Adipocyte (in vitro differentiated cells): ENCODE measurements at regions not wholly inside any gene's neighbourhood (a gene's known extent, or its start where the extent isn't known, plus 50 kb on each side); places are given as distances from the start of the nearest gene placed in this dataset.
A peak's percentile ranks its signal among the peaks of the same experiment; 100 is the strongest.
"Not testable (repeated sequence)": the region's sequence is repeated elsewhere in the genome, so short reads cannot be mapped to it uniquely, and the experiment has no call there.

Experiments used
- DNase-seq: peaks from one replicate; pipeline ENCODE4 v3.0.0-alpha.2; 2015; ENCODE audit warnings: low read depth
- H3K27me3 ChIP-seq: replicated peaks from 2 replicates; pipeline ENCODE4 v1.7.0; 2013; ENCODE audit warnings: mild to moderate bottlenecking, low read length, moderate library complexity; ENCODE audit not compliant: control insufficient read depth, insufficient read depth
- H3K36me3 ChIP-seq: 2 replicates; pipeline ENCODE4 v1.7.0; 2013; ENCODE audit warnings: low read length, mild to moderate bottlenecking, moderate library complexity; ENCODE audit not compliant: control insufficient read depth, insufficient read depth, severe bottlenecking
- H3K4me1 ChIP-seq: 2 replicates; pipeline ENCODE4 v1.7.0; 2013; ENCODE audit warnings: mild to moderate bottlenecking, low read length, moderate library complexity; ENCODE audit not compliant: control insufficient read depth, insufficient read depth
- H3K4me3 ChIP-seq: 2 replicates; pipeline ENCODE4 v1.7.0; 2013; ENCODE audit warnings: mild to moderate bottlenecking, low read length, moderate library complexity
- H3K9ac ChIP-seq: 2 replicates; pipeline ENCODE4 v1.7.0; 2013; ENCODE audit warnings: mild to moderate bottlenecking, low read length, moderate library complexity
- H3K9me3 ChIP-seq: 2 replicates; pipeline ENCODE4 v1.7.0; 2013; ENCODE audit warnings: mild to moderate bottlenecking, low read length, moderate library complexity; ENCODE audit not compliant: control insufficient read depth

DNA sequence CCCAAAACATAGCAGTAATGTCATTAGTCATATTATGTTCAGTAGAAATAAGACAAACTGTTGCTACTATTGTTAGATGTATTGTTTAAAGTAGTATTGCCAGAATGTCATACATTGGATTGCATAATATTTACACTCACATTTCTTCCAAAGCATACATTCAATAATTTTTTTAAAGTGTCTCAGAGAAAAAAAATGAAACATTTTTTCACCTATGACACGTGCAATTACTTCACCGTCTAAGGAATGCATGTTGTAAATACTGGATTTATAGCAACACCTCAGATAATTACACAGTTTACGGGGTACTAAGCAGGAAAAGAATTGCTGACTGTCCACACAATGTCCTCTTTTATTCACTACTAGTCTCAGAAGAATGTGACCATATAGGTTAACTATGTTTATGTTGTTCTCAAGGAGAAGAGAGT, 162.1 kb downstream of the PCDH18 start:
- peak; percentile 49 for DNase-seq
- H3K36me3 ChIP-seq, result no peaks in the 10 kb centered on the region
- no peak overlapping the region for H3K9ac ChIP-seq
- H3K4me1 ChIP-seq, result peaks cover 39% of the 10 kb centered on the region
- no peak overlapping the region for H3K4me3 ChIP-seq
- H3K9me3 ChIP-seq, result no peaks in the 10 kb centered on the region
- no peaks in the 10 kb centered on the region for H3K27me3 ChIP-seq

DNA sequence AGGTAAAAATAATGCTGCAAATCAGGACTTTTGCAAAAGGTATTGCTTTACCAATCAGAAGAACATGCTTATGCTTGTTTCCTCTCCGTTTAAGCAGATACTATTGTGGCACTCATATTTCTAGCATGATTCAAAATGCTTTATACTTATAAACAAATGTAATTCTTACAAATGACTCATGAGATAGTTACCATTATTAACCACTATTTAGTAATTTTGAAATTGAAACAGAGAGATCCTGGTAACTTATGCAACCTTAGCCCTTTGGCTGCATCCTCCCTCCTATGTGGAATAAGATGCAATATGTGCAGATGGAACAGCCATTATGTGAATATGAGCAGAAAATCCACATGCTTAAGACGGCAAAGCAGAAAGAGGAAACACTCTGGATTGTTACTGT, 164.7 kb downstream of the PCDH18 start:
- Histone ChIP-seq H3K4me3 (no peak overlapping the region), H3K4me1 (peaks cover 28% of the 10 kb centered on the region), H3K9ac (peak overlapping the region; percentile 24), H3K9me3 (no peaks in the 10 kb centered on the region), H3K36me3 (no peaks in the 10 kb centered on the region), H3K27me3 (no peaks in the 10 kb centered on the region)
- DNase-seq, result peak; percentile 62

DNA sequence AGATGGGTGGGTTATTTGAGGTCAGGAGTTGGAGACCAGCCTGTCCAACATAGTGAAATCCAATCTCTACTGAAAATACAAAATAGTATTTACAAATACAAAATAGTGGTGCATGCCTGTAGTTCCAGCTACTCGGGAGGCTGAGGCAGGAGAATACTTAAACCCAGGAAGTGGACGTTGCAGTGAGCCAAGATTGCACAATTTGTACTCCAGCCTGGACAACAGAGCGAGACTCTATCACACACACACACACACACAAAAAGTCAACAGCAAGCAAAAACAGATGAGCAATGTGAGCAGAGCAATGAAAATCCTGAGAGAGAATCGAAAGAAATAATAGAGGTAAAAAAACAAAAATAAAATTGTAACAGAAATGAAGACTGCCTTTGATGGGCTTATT, 168.8 kb downstream of the PCDH18 start:
- Histone ChIP-seq H3K36me3 (no peaks in the 10 kb centered on the region), H3K4me3 (no peak overlapping the region), H3K9ac (no peak overlapping the region), H3K27me3 (no peaks in the 10 kb centered on the region), H3K4me1 (peaks cover 56% of the 10 kb centered on the region), H3K9me3 (no peaks in the 10 kb centered on the region)
- DNase-seq, result no peak

DNA sequence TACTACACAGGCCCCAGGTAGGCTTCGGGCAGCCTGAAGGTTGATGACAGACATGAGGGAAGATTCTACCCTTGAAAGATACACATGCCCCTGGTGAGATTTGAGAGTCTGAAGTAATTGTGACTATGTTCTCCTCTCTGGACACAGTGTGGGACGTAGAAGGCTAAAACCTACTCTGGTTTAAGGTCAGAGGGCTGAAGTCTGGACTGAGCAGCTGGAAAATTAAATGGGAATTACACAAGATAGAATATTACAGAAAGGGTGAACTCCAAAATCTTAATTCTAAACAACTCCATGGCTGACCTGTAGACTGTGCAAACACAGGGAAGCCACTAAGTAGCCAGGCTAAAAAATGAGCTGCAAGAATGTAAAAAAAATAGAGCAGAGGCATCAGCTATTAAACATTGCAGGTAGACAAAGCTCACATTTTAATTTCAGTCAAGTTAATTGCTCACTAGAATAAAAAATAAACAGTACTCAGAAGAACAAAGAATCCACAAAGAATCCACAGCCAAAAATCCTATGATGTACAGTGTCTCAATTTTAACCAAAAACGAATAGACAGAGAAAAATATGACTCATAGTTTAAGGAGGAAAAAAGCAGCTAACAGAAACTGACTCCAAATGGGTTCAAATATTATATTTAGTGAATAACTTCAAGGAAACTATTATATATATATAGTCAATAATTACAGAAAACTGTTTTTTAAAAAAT, 170.4 kb downstream of the PCDH18 start:
- Histone ChIP-seq H3K36me3 (no peaks in the 10 kb centered on the region), H3K4me1 (peaks cover 44% of the 10 kb centered on the region), H3K27me3 (no peaks in the 10 kb centered on the region), H3K9me3 (no peaks in the 10 kb centered on the region), H3K4me3 (peak overlapping the region; percentile 14), H3K9ac (peak overlapping the region; percentile 32)
- peak; percentile 46 for DNase-seq

DNA sequence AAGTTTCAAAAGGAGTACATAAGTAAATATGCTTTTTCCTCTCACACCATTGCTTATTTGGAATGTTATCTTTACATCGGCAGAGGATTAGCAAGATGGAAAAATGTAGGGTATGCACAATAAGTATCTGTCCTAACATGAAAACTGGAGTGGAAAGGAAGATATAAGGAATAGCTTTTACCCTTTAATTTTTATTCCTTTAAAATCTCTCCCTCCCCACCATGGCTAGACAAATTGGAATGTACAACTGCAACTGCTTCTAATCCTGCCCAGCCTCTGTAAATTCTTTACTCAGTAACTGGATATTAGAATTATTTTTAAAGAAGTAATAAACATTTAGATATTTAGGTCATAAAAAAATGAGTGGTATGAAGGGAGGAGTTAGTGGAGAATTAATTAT, 171.5 kb downstream of the PCDH18 start:
- H3K9me3 ChIP-seq, result no peaks in the 10 kb centered on the region
- H3K4me1 ChIP-seq, result peaks cover 44% of the 10 kb centered on the region
- no peaks in the 10 kb centered on the region for H3K27me3 ChIP-seq
- DNase-seq, result peak; percentile 36
- no peak overlapping the region for H3K4me3 ChIP-seq
- H3K9ac ChIP-seq, result no peak overlapping the region
- no peaks in the 10 kb centered on the region for H3K36me3 ChIP-seq

DNA sequence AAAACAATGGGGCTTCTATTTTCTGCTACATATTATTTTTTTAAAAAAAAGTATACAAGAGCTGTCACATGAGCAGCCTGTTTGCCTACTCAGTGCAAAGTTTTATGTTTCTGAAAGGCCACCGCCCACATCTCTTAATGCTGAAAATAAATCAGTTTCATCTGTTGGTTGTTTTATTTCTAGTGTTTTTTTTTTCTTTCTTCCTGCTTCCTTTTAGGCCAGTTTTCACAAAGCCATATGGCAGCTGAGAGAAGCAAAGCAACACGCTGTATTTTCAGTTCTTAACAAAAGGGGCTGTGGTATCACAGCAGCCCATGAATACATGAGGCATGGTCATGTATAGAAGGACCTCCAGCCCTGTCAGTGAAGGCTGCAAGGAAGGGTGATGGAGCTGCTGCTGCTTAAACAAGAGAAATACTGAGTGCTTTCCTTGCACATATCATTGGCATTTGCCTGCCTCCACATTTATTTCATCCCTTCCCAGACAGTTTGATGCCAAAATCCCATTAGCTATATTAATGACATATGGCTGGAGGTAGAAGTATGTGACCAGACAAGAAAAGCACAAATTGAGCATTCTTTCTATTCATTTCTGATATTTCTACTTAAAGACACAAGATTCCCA, 172.5 kb downstream of the PCDH18 start:
- peak; percentile 89 for DNase-seq
- peaks cover 44% of the 10 kb centered on the region for H3K4me1 ChIP-seq
- peak overlapping the region; percentile 52 for H3K4me3 ChIP-seq
- peak overlapping the region; percentile 72 for H3K9ac ChIP-seq
- no peaks in the 10 kb centered on the region for H3K9me3 ChIP-seq
- H3K36me3 ChIP-seq, result no peaks in the 10 kb centered on the region
- H3K27me3 ChIP-seq, result no peaks in the 10 kb centered on the region

DNA sequence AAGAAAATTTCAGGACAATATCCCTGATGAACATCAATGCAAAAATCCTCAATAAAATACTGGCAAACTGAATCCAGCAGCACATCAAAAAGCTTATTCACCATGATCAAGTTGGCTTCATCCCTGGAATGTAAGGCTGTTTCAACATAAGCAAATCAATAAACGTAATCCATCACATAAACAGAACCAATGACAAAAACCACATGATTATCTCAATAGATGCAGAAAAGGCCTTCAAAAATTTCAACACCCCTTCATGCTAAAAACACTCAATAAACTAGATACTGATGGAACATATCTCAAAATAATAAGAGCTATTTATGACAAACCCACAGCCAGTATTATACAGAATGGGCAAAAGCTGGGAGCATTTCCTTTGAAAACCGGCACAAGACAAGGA, 177.7 kb downstream of the PCDH18 start:
- not testable (repeated sequence) for H3K4me3 ChIP-seq, DNase-seq

DNA sequence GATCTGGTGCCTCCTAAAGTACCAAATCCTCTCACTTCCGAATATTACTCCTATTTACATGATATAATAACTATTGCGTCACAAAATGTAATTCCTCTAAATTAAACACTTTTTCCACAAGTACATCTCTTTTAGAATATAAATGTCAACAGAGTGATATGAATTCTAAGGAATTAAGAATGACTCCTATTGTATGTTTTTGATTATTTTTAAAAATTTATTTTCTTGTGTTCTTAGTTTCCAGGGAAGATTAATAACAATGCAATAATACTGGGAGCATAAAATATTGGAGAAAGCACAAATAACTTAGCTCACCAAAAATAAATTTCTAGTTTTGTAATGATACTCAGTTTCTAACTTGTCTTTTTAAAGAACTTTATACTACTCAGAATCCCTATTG, 184.9 kb downstream of the PCDH18 start:
- Histone ChIP-seq H3K4me3 (no peak overlapping the region), H3K27me3 (no peaks in the 10 kb centered on the region), H3K9me3 (no peaks in the 10 kb centered on the region), H3K9ac (no peak overlapping the region), H3K4me1 (peaks cover 4% of the 10 kb centered on the region), H3K36me3 (no peaks in the 10 kb centered on the region)
- DNase-seq, result no peak

More for the DNA sequence above, 177.7 kb downstream of the PCDH18 start:
- H3K36me3 ChIP-seq, H3K9me3 ChIP-seq, H3K4me1 ChIP-seq, H3K9ac ChIP-seq, H3K27me3 ChIP-seq: not testable (repeated sequence)

DNA sequence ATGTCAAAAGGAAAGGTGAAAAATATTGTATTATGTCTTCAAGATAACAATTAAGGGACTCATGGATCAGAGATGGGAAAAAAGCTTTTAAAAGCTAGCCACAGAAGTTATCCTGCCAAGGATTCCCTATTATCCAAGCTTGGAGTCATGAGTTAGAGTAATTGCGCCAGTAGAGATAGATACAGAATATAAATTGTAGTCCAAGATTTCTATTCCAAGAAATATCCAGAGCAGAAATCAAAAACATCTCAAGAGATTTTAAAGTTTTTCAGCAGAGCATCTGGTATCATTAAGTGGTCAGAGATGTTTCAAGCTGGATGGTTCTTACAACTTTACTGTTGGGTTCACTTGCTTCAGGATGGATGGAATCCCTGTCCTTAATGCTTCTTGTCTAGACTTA, 186.7 kb downstream of the PCDH18 start:
- no peak overlapping the region for H3K4me3 ChIP-seq
- no peaks in the 10 kb centered on the region for H3K27me3 ChIP-seq
- no peak for DNase-seq
- no peaks in the 10 kb centered on the region for H3K9me3 ChIP-seq
- no peak overlapping the region for H3K9ac ChIP-seq
- H3K36me3 ChIP-seq, result no peaks in the 10 kb centered on the region
- peaks cover 4% of the 10 kb centered on the region for H3K4me1 ChIP-seq

DNA sequence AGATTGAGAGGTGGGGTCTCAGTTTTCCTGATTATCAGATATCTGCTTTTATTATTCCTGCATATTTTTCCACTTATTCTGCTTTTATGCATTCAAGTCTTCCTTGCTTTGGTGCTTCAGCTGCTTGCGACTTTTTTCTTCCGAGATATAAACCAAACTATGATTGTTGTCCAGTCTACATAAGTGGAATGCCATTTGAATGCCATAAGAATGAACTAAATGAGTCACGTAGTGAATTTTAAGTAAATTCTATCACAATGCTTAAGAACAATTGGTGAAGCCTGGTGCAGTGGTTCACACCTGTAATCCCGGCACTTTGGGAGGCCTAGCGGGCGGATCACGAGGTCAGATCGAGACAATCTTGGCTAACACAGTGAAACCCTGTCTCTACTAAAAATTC, 189.1 kb downstream of the PCDH18 start:
- Histone ChIP-seq H3K36me3 (no peaks in the 10 kb centered on the region), H3K9me3 (no peaks in the 10 kb centered on the region), H3K27me3 (no peaks in the 10 kb centered on the region), H3K4me3 (no peak overlapping the region), H3K4me1 (peaks cover 4% of the 10 kb centered on the region), H3K9ac (no peak overlapping the region)
- DNase-seq, result peak; percentile 15

DNA sequence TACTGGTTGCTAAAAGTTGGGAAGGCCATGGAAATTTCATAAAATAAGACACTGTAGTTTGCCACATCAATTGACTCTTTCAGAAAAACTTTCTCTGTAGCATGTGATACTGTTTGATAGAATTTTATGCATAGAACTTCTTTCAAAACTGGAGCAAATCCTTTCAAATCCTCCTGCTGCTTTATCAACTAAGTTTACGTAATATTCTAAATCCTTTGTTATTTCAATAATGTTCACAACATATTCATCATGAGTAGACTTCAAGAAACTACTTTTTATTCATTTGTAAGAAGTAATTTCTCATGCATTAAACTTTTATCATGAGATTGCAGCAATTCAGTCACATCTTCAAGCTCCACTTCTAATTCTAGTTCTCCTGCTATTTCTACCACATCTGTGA, 199.3 kb downstream of the PCDH18 start:
- H3K4me1 ChIP-seq, result no peaks in the 10 kb centered on the region
- H3K9me3 ChIP-seq, result peaks cover 11% of the 10 kb centered on the region
- H3K4me3 ChIP-seq, result no peak overlapping the region
- no peaks in the 10 kb centered on the region for H3K36me3 ChIP-seq
- no peak for DNase-seq
- H3K27me3 ChIP-seq, result no peaks in the 10 kb centered on the region
- H3K9ac ChIP-seq, result no peak overlapping the region
